MM.1S (cell line): ENCODE measurements at regions not wholly inside any gene's neighbourhood (a gene's known extent, or its start where the extent isn't known, plus 50 kb on each side); places are given as distances from the start of the nearest gene placed in this dataset.

Experiments
- DNase-seq: peaks from one replicate; pipeline ENCODE4 v3.0.0-alpha.2; 2015
- H2AFZ ChIP-seq: fragments of 300-600 bp; sonication (generic); 2 replicates; pipeline ENCODE4 v1.6.0; 2016; ENCODE audit warnings: antibody characterized with exemption, low read length
- H3F3A ChIP-seq: fragments of 300-600 bp; sonication (generic); 2 replicates; pipeline ENCODE4 v1.6.1; 2016; ENCODE audit warnings: mild to moderate bottlenecking, antibody characterized with exemption, low read length, moderate library complexity, mixed read lengths; ENCODE audit not compliant: insufficient read depth
- H3K27ac ChIP-seq: fragments of 300-600 bp; sonication (generic); 2 replicates; pipeline ENCODE4 v1.5.1; 2016; ENCODE audit warnings: mild to moderate bottlenecking, low read length
- H3K27me3 ChIP-seq: fragments of 300-600 bp; sonication (generic); replicated peaks from 2 replicates; pipeline ENCODE4 v1.6.0; 2016; ENCODE audit warnings: low read length; ENCODE audit not compliant: insufficient read depth
- H3K36me3 ChIP-seq: fragments of 300-600 bp; sonication (generic); replicated peaks from 2 replicates; pipeline ENCODE4 v1.6.1; 2016; ENCODE audit warnings: mild to moderate bottlenecking, low read length, mixed read lengths; ENCODE audit not compliant: insufficient read depth
- H3K4me1 ChIP-seq: fragments of 300-600 bp; sonication (generic); 2 replicates; pipeline ENCODE4 v1.6.1; 2016; ENCODE audit warnings: low read length, mixed read lengths
- H3K4me2 ChIP-seq: fragments of 300-600 bp; sonication (generic); 2 replicates; pipeline ENCODE4 v1.6.0; 2016; ENCODE audit warnings: low read depth, low read length
- H3K4me3 ChIP-seq: fragments of 300-600 bp; sonication (generic); 2 replicates; pipeline ENCODE4 v1.5.1; 2016; ENCODE audit warnings: low read length, mixed read lengths
- H3K79me2 ChIP-seq: fragments of 300-600 bp; sonication (generic); 2 replicates; pipeline ENCODE4 v1.6.1; 2016; ENCODE audit warnings: mixed run types, low read length, mixed read lengths
- H3K9ac ChIP-seq: fragments of 300-600 bp; sonication (generic); 2 replicates; pipeline ENCODE4 v1.6.1; 2016; ENCODE audit warnings: low read length, mixed read lengths
- H3K9me2 ChIP-seq: fragments of 300-600 bp; sonication (generic); replicated peaks from 2 replicates; pipeline ENCODE4 v1.6.1; 2016; ENCODE audit warnings: mild to moderate bottlenecking, low read length, mixed read lengths; ENCODE audit not compliant: insufficient read depth
- H3K9me3 ChIP-seq: fragments of 300-600 bp; sonication (generic); replicated peaks from 2 replicates; pipeline ENCODE4 v1.6.1; 2016; ENCODE audit warnings: mild to moderate bottlenecking, low read length, mixed read lengths; ENCODE audit not compliant: insufficient read depth
- H4K20me1 ChIP-seq: fragments of 300-600 bp; sonication (generic); 2 replicates; pipeline ENCODE4 v1.6.1; 2016; ENCODE audit warnings: mild to moderate bottlenecking, low read length, moderate library complexity, mixed read lengths; ENCODE audit not compliant: insufficient read depth
- EZH2 ChIP-seq: fragments of 300-600 bp; sonication (generic); optimal IDR thresholded peaks from 2 replicates; pipeline ENCODE3; 2017; ENCODE audit warnings: low read depth, mild to moderate bottlenecking, antibody characterized with exemption, low read length, mixed read lengths
- EZH2phosphoT487 ChIP-seq: fragments of 300-600 bp; sonication (generic); IDR thresholded peaks from 2 replicates; pipeline ENCODE4 v1.6.1; 2018; ENCODE audit warnings: antibody characterized with exemption, low read length
- TF ChIP-seq, protein P1 (sequence below): fragments of 300-600 bp; sonication (generic); IDR thresholded peaks from 2 replicates; pipeline ENCODE4 v1.5.1; 2016; ENCODE audit warnings: antibody characterized with exemption, low read length, mixed read lengths

DNA sequence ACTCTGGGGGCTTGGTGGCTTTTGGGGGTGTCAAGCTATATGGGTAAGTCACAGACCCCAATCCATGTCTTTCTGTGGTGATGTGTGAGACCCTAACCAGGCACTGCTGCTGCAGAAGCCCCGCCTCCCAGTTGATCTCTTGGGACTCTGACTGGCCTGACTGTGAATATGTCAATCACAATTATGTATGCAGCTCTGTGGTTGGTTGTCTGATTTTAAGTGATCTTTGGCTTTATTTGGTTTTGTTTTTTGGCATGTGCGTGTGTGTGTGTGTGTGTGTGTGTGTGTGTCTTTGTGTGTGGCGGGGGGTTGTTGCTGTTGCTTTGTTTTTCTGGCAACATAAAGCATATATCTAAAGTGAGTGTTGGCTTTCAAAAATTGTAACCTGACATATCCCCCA lies 78.5 kb upstream of the GLS start:
- TF ChIP-seq EZH2 (no peak), EZH2phosphoT487 (no peak)
- TF ChIP-seq, protein P1, sequence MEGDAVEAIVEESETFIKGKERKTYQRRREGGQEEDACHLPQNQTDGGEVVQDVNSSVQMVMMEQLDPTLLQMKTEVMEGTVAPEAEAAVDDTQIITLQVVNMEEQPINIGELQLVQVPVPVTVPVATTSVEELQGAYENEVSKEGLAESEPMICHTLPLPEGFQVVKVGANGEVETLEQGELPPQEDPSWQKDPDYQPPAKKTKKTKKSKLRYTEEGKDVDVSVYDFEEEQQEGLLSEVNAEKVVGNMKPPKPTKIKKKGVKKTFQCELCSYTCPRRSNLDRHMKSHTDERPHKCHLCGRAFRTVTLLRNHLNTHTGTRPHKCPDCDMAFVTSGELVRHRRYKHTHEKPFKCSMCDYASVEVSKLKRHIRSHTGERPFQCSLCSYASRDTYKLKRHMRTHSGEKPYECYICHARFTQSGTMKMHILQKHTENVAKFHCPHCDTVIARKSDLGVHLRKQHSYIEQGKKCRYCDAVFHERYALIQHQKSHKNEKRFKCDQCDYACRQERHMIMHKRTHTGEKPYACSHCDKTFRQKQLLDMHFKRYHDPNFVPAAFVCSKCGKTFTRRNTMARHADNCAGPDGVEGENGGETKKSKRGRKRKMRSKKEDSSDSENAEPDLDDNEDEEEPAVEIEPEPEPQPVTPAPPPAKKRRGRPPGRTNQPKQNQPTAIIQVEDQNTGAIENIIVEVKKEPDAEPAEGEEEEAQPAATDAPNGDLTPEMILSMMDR: no peak
- Histone ChIP-seq H3K4me2 (no peak overlapping the region), H3K9me3 (no peaks in the 10 kb centered on the region), H3K36me3 (no peaks in the 10 kb centered on the region), H2AFZ (no peak overlapping the region), H3K27ac (no peak overlapping the region), H4K20me1 (no peaks in the 10 kb centered on the region), H3K9me2 (no peaks in the 10 kb centered on the region), H3K27me3 (no peaks in the 10 kb centered on the region), H3F3A (no peaks in the 10 kb centered on the region), H3K9ac (no peak overlapping the region), H3K79me2 (no peaks in the 10 kb centered on the region), H3K4me3 (no peak overlapping the region), H3K4me1 (no peaks in the 10 kb centered on the region)
- DNase-seq: no peak

DNA sequence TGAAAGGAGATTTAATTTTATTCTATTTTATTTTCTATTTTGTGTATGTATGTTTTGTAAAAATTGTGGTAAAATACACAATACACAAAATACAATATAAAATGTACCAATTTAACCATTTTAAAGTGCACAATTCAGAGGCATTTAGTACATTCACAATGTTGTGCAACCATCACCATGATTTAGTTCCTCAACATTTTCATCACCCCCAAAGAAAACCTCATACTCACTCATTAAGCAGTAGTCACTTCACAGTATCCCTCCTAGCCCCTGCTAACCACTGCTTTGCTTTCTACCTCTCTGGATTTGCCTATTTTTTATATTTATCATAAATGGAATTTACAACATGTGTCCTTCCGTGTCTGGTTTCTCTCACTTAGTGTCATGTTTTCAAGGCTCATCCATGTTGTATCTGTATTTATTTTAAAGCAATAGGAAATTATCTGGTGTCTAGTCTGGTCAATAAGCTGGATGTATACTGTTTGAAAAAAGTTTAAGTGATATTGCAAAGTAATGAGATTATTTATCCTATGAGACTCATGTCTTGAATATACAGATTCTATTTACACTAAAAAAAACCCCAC lies 77.9 kb upstream of the GLS start:
- TF ChIP-seq, protein P1: no peak
- TF ChIP-seq EZH2 (no peak), EZH2phosphoT487 (no peak)
- Histone ChIP-seq H3K9me3 (no peaks in the 10 kb centered on the region), H3K36me3 (no peaks in the 10 kb centered on the region), H3K79me2 (no peaks in the 10 kb centered on the region), H3K9ac (no peak overlapping the region), H3K27me3 (no peaks in the 10 kb centered on the region), H2AFZ (no peak overlapping the region), H3K4me1 (peaks cover 4% of the 10 kb centered on the region), H4K20me1 (no peaks in the 10 kb centered on the region), H3K4me3 (no peak overlapping the region), H3K27ac (no peak overlapping the region), H3K4me2 (no peak overlapping the region), H3K9me2 (no peaks in the 10 kb centered on the region), H3F3A (no peaks in the 10 kb centered on the region)
- DNase-seq: no peak

DNA sequence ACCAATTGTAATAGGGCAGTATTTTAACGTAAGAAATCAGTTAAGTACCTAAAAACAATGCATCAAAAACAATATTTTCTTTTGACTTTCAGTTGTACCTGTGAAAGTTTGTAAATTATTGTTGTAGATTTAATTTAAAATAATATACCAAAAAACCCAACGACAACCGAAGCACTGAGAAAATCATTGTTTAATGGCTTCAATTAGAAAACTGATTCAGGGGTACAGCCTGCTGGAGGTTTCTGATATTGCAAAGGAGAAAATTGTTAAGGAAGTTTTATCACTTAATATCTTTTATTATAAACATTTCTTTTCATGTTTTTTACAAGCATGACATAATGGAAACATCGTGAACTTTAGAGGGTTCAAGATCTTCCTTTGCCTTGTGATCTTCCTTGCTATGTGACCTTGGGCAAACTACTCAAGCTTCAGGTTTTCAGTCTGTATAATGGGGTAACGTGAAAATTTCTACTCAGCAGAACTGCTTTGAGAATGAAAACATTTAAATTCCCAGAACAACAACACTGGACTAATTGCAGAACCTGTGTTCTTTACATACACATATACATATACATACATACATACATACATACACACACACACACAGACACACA lies 76.3 kb upstream of the GLS start:
- H3K9me2 ChIP-seq: no peaks in the 10 kb centered on the region
- H3K36me3 ChIP-seq: no peaks in the 10 kb centered on the region
- no peak overlapping the region for H3K27ac ChIP-seq
- TF ChIP-seq EZH2: no peak
- TF ChIP-seq, protein P1: no peak
- no peak for TF ChIP-seq EZH2phosphoT487
- peaks cover 9% of the 10 kb centered on the region for H3K4me1 ChIP-seq
- H3K79me2 ChIP-seq: no peaks in the 10 kb centered on the region
- no peak for DNase-seq
- H3K27me3 ChIP-seq: no peaks in the 10 kb centered on the region
- H2AFZ ChIP-seq: no peak overlapping the region
- H3F3A ChIP-seq: no peaks in the 10 kb centered on the region
- H3K4me2 ChIP-seq: no peak overlapping the region
- no peaks in the 10 kb centered on the region for H3K9me3 ChIP-seq
- no peaks in the 10 kb centered on the region for H4K20me1 ChIP-seq
- H3K9ac ChIP-seq: no peak overlapping the region
- no peak overlapping the region for H3K4me3 ChIP-seq
